Hippocampal formation (tissue), 2 donors: ENCODE measurements at regions not wholly inside any gene's neighbourhood (a gene's known extent, or its start where the extent isn't known, plus 50 kb on each side); places are given as distances from the start of the nearest gene placed in this dataset.
"Not testable (repeated sequence)": the region's sequence is repeated elsewhere in the genome, so short reads cannot be mapped to it uniquely, and the experiment has no call there.

Experiments
- DNase-seq, 2 donors: peaks; one replicate each; lab custom pipeline; 2025; lab: John Stamatoyannopoulos, UW

DNA sequence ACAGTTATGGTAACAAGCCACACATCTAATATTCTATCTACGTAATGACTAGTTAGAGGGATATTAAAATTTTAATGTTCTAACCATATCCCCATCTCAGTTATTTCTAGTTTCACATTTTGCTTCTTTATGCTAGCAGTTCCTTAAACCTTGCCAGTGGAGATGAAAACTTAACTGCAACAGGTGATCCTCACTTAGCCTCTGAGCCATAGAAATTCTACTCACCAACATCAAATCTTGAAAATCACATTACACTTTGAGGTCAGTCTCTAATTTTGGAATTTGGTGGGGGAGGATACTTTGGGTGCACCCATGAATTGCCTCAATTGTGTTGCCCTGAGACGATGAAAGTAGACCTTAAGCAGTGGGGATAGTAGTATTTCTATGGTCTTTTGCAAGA, 256.4 kb downstream of the GATA3 start:
- no peak for DNase-seq

DNA sequence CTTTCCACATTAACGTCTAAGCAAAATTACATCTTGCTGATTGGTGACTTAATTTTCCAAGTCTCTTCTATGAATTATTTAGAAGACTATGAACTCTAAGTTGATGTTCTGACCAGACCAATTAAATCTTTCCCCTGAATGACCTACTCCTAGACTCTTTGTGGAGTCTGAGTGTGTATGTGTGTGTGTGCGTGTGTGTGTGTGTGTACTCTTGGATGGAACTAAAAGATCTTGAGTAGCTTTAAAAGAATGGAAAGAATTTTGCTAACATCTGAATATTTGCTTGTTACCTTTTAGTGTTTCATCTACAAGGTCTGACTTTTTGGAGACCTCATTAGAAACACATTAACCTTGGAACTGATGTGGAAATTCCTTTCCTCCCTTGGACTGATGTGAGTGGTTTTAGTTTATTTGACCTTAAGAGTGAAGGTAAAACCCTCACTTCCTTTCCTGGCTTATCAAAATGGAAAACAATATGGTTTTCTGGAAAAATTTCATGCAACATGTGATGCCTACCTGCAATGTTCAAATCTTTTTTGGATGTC, 257.1 kb downstream of the GATA3 start:
- no peak for DNase-seq

GRCh38 chr10:8312079-8312478, 257.6 kb downstream of the GATA3 start:
- DNase-seq, result no peak

GRCh38 chr10:8312781-8313180, 258.3 kb downstream of the GATA3 start:
- no peak for DNase-seq

DNA sequence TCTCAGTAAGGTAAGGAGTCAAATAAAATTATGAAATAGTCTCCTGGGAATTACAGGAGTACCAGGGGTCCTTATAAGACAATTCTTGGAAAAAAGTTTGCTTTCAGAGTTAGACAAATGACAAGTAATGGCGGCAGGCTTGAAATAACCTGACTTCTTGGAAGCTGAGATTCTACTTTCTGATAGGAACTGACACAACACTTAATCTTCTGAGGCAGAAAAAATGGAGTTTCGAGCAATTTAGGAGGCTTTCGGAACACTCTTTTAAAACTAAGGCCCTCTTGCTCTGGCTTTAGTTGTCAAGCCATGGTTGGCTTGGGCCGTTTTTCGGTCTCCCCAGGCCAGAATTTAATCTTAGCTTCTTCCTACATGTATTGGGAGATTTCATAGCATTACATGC, 260.0 kb downstream of the GATA3 start:
- no peak for DNase-seq

- no peak for DNase-seq
Measured at GRCh38 chr10:8315619-8316021, 261.1 kb downstream of the GATA3 start.

- no peak for DNase-seq
Measured at GRCh38 chr10:8316284-8316683, 261.8 kb downstream of the GATA3 start.

DNA sequence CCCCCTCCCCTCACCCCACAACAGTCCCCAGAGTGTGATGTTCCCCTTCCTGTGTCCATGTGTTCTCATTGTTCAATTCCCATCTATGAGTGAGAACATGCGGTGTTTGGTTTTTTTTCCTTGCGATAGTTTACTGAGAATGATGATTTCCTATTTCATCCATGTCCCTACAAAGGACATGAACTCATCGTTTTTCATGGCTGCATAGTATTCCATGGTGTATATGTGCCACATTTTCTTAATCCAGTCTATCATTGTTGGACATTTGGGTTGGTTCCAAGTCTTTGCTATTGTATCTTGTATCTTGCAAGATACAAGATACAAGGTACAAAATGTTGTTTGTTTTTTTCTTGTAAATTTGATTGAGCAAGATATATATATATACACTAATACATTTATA, 263.9 kb downstream of the GATA3 start:
- not testable (repeated sequence) for DNase-seq

DNA sequence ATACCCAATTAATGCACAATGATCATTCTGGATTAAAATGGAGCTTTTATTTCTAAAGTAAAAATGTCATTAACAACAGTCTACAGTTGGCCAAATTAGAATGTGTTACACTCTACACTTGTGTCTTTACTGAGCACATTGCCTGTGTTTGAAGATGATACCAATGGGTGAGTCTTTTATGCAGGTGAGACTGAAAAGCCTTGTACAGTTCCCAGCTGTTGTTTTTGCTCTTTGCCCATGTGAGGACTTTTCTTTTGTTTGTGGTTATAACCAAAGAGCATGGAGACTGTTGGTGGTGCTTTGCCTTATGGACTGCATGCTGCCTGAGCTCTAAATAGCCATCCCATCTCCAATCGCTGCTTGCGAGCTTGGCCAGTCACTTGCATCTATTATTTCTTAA, 264.5 kb downstream of the GATA3 start:
- DNase-seq, result no peak

DNA sequence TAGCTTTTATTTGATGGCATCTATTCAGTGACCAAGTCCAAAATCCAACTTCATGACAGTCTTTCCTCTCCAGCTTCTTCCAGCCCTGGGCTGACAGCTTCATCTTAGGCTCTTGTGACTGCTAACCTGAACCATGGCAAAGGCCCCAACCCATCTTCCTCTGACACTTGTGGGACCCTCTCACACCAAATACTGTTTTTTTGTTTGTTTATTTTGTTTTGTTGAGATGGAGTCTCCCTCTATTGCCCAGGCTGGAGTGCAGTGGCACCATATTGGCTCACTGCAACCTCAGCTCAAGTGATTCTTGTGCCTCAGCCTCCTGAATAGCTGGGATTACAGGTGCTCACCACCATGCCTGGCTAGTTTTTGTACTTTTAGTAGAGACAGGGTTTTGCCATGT, 265.2 kb downstream of the GATA3 start:
- DNase-seq, result no peak

- no peak for DNase-seq
Measured at GRCh38 chr10:8321990-8322389, 267.5 kb downstream of the GATA3 start.

GRCh38 chr10:8323428-8324054, 269.1 kb downstream of the GATA3 start:
- no peak for DNase-seq

DNA sequence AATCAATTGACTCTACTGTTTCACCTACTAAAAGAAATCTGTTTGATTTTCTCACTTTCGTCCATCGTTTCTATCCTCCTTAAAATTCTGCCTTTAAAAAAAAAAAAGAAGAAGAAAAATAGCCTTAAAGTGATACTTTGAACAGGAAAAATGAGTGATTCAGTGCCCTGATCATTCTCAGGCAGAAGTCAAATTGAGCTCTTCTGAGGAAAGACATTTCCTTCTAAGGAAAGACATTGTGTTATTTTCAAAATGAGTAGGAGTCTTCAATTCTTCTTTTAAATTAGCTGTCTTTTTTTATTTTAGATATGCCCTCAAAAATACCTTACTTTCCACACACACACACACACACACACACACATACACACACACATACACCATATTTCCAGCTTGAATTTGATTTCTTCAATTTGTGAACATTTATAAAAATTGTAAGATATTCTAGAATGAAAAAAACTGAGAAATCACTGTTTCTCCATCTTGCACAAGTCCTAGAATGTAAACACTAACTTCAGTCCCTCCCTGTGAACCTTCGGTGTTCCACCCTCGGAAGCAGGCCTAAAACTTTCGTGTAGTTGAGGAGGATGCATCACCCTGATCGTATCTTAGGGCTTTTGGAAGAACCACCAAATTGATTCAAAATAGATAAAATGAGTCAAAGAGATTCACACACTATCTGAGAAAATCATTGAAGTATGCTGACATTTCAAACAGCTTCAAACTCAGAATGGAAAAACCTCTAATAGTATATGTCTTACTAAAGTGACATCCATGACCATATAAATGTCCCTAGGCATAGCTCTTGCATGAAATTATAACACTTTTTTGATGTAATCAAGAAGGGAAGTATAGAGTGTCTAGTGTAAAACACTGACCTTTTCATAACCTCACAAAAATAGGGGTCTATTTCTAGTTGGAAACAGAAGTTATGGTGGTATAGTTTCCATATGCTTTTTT, 270.8 kb downstream of the GATA3 start:
- no peak for DNase-seq

DNA sequence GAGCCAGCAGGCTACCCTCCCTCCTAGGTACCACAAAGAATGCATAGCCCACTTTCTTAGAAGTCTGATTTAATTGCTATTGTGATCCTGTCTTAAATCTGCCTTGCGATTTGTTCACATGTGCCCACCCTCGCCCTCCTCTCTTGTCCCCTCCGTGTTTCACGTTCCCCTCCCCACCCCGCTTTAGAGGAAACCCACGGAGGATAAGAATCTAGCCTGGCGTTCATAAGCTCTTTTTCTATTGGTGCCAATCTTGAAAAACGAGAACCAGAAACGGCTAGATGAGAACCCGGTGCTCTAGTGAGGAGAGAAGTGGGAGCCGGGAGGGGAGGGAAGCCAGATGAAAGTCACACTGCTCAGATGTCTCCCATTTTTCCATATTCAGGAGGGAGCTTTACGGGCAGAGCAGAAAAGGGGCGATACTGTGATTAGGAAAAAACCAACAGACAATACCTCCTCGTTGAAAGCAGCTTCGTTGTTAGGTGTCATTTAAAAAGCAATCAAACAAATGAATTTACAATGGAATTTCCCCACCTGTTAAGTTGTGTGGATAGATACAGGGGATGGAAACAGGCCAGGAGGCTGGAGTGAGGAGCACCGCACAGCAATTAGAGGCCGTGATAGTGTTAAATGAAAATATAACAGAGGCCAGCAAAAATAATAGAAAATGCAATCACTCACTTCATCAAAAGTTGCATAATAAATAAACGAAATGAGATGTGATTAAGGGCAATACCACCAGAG, 272.1 kb downstream of the GATA3 start:
- DNase-seq, result no peak

DNA sequence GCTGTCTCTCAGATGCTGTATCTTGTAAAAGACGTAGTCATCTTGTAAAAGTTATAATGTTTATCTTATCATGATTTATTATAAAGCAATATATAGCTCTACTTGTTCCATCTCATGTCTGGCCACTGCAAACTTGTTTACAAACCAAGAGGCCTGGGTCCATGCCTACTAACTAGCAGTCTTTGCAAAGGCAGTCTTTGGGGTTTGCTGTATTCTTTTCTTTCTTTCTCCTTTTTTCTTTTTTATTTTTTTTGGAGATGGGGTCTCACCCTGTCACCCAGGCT, 272.6 kb downstream of the GATA3 start:
- DNase-seq, result no peak

DNA sequence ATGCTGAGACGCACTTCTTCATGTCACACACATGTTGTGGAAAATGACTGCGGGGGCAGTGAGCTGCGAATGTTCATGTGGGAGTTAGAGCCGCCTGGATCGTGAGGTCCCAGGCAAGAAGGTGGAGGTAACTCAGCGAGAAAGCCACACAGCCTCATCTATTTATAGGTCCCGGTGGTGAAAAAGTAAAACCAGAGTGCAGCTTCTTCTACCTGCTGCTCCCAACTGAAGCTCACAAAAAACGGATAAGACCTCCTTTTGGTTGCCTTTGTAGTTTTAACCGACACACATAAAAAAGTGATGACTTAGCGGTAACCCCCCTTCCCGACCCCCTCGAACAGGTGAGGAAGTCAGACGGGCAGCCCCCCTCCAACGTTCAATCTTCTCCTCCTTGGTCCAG, 276.9 kb downstream of the GATA3 start:
- no peak for DNase-seq

DNA sequence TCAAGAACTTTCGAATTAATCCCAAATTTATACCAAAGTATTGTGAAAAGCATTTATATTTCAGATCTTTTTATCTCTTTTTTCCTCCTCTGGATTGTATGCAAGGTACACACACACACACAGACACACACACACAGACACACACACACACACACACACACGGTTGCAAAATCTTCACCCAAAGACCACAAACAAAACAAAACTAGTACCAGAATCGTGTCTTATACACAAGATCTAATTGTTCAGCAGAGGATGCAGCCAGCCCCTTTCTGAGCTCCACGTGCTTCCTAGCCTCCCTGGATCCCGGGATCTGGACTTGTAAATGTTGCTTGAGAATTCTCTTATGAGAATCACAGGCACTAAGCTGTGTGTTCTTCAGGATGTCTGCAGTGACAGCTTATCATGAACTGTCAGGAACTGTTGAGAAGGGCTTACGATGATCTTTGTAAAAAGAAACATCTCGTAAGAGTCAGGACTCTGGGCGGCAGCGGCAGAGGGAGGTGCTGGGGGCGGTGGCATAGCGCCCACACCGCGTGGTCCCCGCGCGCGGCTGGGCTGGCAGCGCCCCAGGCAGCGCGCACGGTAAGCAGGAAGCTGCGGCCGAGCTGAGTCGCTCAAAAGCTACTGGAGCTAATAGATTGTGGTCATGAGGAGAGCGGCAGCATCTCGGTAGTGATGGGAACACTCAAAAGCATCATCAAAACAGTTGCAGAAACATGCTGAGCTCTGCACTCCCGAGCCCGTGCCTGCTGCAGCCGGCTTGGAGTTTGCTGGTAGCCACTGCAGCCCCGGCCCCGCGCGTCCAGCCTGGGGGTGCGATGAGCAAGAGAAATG, 277.6 kb downstream of the GATA3 start:
- DNase-seq, result peak; percentile 18 to 41

GRCh38 chr10:8332730-8333111, 278.2 kb downstream of the GATA3 start:
- DNase-seq, result no peak

DNA sequence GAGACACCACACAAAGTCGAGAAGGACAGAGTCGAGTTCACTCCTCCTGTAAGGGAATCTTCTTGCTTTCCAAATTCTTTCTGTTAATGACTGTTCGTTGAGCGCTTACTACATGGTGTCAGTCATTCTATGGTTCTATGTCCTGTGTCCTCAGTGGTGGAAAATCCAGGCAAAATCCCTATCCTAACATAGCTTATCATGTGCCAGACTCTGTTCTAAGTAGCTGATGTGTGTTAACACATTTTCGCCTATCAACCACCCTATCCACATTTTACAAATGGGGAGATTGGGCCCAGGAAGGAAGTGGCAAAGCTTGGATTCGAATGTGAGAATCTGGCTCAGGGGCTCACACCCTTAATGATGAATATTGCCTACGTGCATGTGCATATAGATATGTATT, 280.1 kb downstream of the GATA3 start:
- DNase-seq, result no peak

DNA sequence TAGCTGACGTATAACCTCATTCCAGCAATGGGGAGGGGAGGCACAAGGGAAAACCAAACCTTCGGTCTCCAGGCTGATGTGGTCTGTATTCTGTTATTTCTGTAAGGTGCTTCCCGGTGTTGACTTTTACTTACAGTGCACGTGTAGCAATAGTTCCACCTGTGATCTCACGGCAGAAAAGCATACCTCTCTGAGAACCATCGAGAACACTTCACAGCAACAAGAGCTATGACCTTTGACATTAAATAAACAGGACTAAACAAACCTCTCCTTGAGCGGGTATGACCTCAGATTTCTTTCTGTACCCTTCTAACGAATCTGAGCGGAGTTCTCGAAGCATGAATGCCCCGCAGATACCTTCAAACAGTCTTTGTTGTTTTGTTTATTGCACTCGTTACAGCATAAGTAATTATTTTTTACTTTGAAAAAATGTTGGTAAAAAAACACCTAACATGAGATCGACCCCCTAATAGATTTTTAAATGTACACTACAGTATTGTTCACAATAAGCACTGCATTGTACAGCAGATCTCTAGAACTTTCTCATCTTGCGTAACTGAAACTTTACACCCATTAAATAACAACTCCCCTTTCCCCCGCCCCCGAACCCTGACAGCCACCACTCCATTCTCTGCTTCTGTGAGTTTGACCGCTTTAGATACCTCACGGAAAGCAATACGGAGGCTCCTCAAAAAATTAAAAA, 282.3 kb downstream of the GATA3 start:
- no peak for DNase-seq

DNA sequence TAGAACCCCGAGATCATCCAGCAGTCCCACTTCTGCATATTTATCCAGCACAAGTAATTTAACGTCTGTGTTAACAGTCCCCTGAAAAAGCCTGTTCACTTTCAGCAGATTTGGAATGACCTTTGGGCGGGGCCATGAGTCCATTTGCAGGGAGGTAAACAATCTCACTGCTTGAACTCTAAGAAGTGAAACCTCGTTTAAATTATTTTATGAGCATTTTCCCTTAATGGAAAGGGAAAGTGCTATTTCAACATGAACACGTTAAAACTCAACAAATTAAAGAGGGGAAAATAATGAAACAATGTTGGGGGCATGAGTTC, 282.8 kb downstream of the GATA3 start:
- DNase-seq, result no peak
